ENCODE measurements at regions not wholly inside any gene's neighbourhood (a gene's known extent, or its start where the extent isn't known, plus 50 kb on each side); places are given as distances from the start of the nearest gene placed in this dataset.

DNA sequence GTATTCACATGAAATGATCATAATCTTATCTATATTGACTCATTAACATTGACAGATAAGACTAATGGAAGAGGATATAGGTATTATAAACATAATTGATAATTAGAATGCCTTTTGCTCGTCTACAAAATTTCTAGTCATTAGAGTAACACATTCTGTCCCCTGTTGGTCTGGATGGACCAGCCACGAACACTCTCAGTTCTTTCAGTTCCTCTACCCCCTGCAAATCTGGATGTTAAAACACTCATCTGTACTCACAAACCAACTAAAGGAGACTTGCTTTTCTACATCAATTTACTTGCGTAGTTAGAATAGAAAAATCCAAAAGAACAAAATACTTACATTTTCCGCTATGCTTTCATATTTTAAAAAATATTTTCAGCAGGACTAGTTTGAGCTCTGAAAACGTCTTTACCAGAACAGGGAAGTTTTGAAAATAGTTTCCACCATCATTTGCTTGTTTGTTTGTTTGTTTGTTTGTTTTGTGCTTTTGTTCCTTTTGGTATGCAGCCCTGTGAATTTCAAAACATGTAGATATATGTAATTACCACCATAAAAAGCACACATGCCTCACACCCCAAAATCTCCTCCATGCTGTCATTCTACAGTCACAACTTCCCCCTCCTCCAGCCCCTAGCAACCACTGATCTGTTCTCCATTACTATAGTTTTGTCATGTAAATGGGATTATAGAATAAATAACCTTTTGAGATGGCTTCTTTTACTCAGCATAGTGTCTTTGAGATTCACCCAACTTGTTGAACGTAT, 103.8 kb downstream of the FZD1 start:
- CTCF ChIA-PET = no interaction called here
- POLR2A ChIA-PET = no interaction called here

DNA sequence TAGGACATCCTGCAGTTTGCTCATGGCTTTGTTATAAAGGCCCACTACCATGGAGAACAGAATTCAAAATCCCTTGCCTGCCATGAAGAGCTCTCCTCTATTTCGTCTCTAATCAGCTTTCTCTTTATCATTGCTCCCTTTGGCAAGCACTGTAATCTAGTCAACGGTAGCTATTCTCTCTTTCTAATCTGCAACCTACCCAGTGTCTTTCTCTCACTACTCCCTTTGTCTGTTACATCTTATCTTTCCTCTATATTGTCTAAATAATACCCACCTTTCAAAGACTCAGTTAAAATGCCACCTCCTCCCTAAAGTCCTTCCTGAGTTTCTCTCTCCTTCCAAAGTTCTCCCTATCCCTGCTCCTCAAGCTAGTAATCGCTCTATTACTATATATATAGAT, 108.1 kb downstream of the FZD1 start:
- POLR2A ChIA-PET = no interaction called here

More for the DNA sequence above, 103.8 kb downstream of the FZD1 start:
- H3K27me3 ChIP-seq (ENCODE audit: control insufficient read depth in 1 of 2, insufficient read depth in 2 of 2, low read length in 2 of 2) = no peaks in the 10 kb centered on the region
- no peak overlapping the region for H3K4me3 ChIP-seq (ENCODE audit: low read length)
- no peak overlapping the region for H3K4me3 Mint-ChIP-seq
- no peaks in the 10 kb centered on the region for H3K4me1 ChIP-seq (ENCODE audit: insufficient read depth, low read length)
- no peak overlapping the region for H3K27ac ChIP-seq (ENCODE audit: low read depth in 1 of 2, low read length in 2 of 2)
- no peaks in the 10 kb centered on the region for H3K4me1 Mint-ChIP-seq (ENCODE audit: low read depth)
- H3K36me3 ChIP-seq (ENCODE audit: insufficient read depth, low read length) = no peaks in the 10 kb centered on the region
- H3K9me3 Mint-ChIP-seq = no peaks in the 10 kb centered on the region
- no peaks in the 10 kb centered on the region for H3K36me3 Mint-ChIP-seq (ENCODE audit: low read depth)
- H3K27ac Mint-ChIP-seq = no peak overlapping the region
- no peak for ATAC-seq (ENCODE audit: poor library complexity)
- H3K9me3 ChIP-seq (ENCODE audit: control insufficient read depth in 1 of 2, insufficient read depth in 1 of 2, low read length in 2 of 2) = no peaks in the 10 kb centered on the region
- no peak for DNase-seq
- intact Hi-C loops (cut with DNase I, micrococcal nuclease) = no loop called here
- peaks cover 10% of the 10 kb centered on the region for H3K27me3 Mint-ChIP-seq
- TF ChIP-seq, protein P1, sequence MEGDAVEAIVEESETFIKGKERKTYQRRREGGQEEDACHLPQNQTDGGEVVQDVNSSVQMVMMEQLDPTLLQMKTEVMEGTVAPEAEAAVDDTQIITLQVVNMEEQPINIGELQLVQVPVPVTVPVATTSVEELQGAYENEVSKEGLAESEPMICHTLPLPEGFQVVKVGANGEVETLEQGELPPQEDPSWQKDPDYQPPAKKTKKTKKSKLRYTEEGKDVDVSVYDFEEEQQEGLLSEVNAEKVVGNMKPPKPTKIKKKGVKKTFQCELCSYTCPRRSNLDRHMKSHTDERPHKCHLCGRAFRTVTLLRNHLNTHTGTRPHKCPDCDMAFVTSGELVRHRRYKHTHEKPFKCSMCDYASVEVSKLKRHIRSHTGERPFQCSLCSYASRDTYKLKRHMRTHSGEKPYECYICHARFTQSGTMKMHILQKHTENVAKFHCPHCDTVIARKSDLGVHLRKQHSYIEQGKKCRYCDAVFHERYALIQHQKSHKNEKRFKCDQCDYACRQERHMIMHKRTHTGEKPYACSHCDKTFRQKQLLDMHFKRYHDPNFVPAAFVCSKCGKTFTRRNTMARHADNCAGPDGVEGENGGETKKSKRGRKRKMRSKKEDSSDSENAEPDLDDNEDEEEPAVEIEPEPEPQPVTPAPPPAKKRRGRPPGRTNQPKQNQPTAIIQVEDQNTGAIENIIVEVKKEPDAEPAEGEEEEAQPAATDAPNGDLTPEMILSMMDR (IDR thresholded peaks at IDR 0.05) = no peak

DNA sequence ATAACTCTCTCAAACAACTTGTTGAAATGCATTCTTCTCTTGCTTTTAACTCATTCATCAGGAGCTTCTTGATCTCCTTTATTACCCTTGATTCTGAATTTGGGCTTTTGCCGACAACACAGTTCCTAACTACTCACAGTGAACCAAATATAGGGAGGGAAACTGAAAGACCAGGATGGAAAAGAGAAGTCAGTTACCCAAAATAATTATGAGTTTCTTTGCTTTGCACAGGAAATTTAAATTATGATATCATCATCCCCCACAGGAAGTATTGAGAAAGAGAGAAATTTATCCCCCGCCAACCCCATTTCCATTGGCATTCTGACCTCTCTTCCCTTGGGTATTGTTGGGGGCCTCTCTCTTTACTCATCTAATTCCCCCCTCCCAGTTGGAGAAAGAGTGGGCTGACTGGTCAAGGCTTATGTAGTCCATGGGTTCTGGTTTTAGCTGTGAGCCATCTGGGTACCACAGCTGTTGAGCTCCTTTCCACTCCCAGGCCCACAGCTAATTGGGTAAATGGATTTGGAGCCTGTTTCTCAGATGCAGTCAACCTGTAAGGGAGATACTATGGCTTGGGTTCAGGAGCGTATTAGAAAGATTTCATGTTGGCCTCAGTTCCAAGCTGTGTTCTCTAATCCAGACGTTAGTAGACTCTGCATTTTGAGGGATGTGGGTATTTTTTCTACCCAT, 109.0 kb downstream of the FZD1 start:
- Histone ChIP-seq H3K27ac (ENCODE audit: low read depth in 1 of 2, low read length in 2 of 2) (no peak overlapping the region), H3K27me3 (ENCODE audit: control insufficient read depth in 1 of 2, insufficient read depth in 2 of 2, low read length in 2 of 2) (no peaks in the 10 kb centered on the region), H3K4me1 (ENCODE audit: insufficient read depth, low read length) (no peaks in the 10 kb centered on the region), H3K4me3 (ENCODE audit: low read length) (no peak overlapping the region), H3K36me3 (ENCODE audit: insufficient read depth, low read length) (no peaks in the 10 kb centered on the region), H3K9me3 (ENCODE audit: control insufficient read depth in 1 of 2, insufficient read depth in 1 of 2, low read length in 2 of 2) (no peaks in the 10 kb centered on the region)
- H3K9me3 Mint-ChIP-seq = no peaks in the 10 kb centered on the region
- H3K4me1 Mint-ChIP-seq (ENCODE audit: low read depth) = no peaks in the 10 kb centered on the region
- no peak for ATAC-seq (ENCODE audit: poor library complexity)
- POLR2A ChIA-PET = no interaction called here
- H3K36me3 Mint-ChIP-seq (ENCODE audit: low read depth) = no peaks in the 10 kb centered on the region
- no peak overlapping the region for H3K4me3 Mint-ChIP-seq
- H3K27me3 Mint-ChIP-seq = peaks cover 10% of the 10 kb centered on the region
- TF ChIP-seq, protein P1 (IDR thresholded peaks at IDR 0.05) = no peak
- CTCF ChIA-PET = no interaction called here
- H3K27ac Mint-ChIP-seq = no peak overlapping the region
- intact Hi-C loops (cut with DNase I, micrococcal nuclease) = no loop called here
- DNase-seq = no peak

More for the DNA sequence above, 108.1 kb downstream of the FZD1 start:
- CTCF ChIA-PET = no interaction called here
- DNase-seq = no peak
- Histone ChIP-seq H3K27ac (ENCODE audit: low read depth in 1 of 2, low read length in 2 of 2) (no peak overlapping the region), H3K4me1 (ENCODE audit: insufficient read depth, low read length) (no peaks in the 10 kb centered on the region), H3K4me3 (ENCODE audit: low read length) (no peak overlapping the region), H3K9me3 (ENCODE audit: control insufficient read depth in 1 of 2, insufficient read depth in 1 of 2, low read length in 2 of 2) (no peaks in the 10 kb centered on the region), H3K27me3 (ENCODE audit: control insufficient read depth in 1 of 2, insufficient read depth in 2 of 2, low read length in 2 of 2) (no peaks in the 10 kb centered on the region), H3K36me3 (ENCODE audit: insufficient read depth, low read length) (no peaks in the 10 kb centered on the region)
- ATAC-seq (ENCODE audit: poor library complexity) = no peak
- Mint-ChIP-seq H3K4me1 (ENCODE audit: low read depth) (no peaks in the 10 kb centered on the region), H3K27me3 (peaks cover 10% of the 10 kb centered on the region), H3K36me3 (ENCODE audit: low read depth) (no peaks in the 10 kb centered on the region), H3K4me3 (no peak overlapping the region), H3K27ac (no peak overlapping the region), H3K9me3 (no peaks in the 10 kb centered on the region)
- intact Hi-C loops (cut with DNase I, micrococcal nuclease) = no loop called here
- TF ChIP-seq, protein P1 (IDR thresholded peaks at IDR 0.05) = no peak

Measured in CD4-positive, alpha-beta T cell (primary cell).